Neural cell (in vitro differentiated cells): ENCODE measurements at regions not wholly inside any gene's neighbourhood (a gene's known extent, or its start where the extent isn't known, plus 50 kb on each side); places are given as distances from the start of the nearest gene placed in this dataset.

Experiments used
- H2AFZ ChIP-seq: fragments of 200-600, 300-800 bp; sonication (generic), shearing (Covaris generic); 2 replicates; pipeline ENCODE4 v1.6.0; 2014; ENCODE audit warnings: low read depth, mild to moderate bottlenecking, antibody characterized with exemption, low read length, moderate library complexity
- H3F3A ChIP-seq: fragments of 200-600 bp; shearing (Covaris generic); 2 replicates; pipeline ENCODE4 v1.6.1; 2016; ENCODE audit warnings: mild to moderate bottlenecking, moderate library complexity, mixed read lengths, antibody characterized with exemption, low read length; ENCODE audit not compliant: insufficient read depth, poor library complexity, severe bottlenecking
- H3K27ac ChIP-seq: fragments of 200-600, 300-800 bp; sonication (generic), shearing (Covaris generic); 2 replicates; pipeline ENCODE4 v1.5.1; 2014; ENCODE audit warnings: mild to moderate bottlenecking, low read length, moderate library complexity
- H3K27me3 ChIP-seq: fragments of 300-800, 200-600 bp; sonication (generic), shearing (Covaris generic); 2 replicates; pipeline ENCODE4 v1.6.0; 2014; ENCODE audit warnings: mild to moderate bottlenecking, low read depth, low read length, moderate library complexity; ENCODE audit not compliant: insufficient read depth
- H3K36me3 ChIP-seq: fragments of 300-800, 200-600 bp; sonication (generic), shearing (Covaris generic); 2 replicates; pipeline ENCODE4 v1.5.1; 2014; ENCODE audit warnings: mild to moderate bottlenecking, antibody characterized with exemption, low read length, moderate library complexity; ENCODE audit not compliant: insufficient read depth
- H3K4me2 ChIP-seq: fragments of 300-800, 200-600 bp; sonication (generic), shearing (Covaris generic); 2 replicates; pipeline ENCODE4 v1.6.0; 2014; ENCODE audit warnings: mild to moderate bottlenecking, low read length
- H3K4me3 ChIP-seq: fragments of 300-800, 200-600 bp; sonication (generic), shearing (Covaris generic); 2 replicates; pipeline ENCODE4 v1.5.1; 2014; ENCODE audit warnings: mild to moderate bottlenecking, low read length, moderate library complexity
- H3K79me2 ChIP-seq: fragments of 200-600 bp; shearing (Covaris generic); replicated peaks from 2 replicates; pipeline ENCODE4 v1.6.0; 2014; ENCODE audit warnings: mild to moderate bottlenecking, low read length, moderate library complexity; ENCODE audit not compliant: insufficient read depth
- H3K9ac ChIP-seq: fragments of 300-800, 200-600 bp; sonication (generic), shearing (Covaris generic); 2 replicates; pipeline ENCODE4 v1.6.1; 2016; ENCODE audit warnings: mild to moderate bottlenecking, low read length, mixed read lengths
- H3K9me2 ChIP-seq: fragments of 200-600 bp; shearing (Covaris generic); 2 replicates; pipeline ENCODE4 v1.6.1; 2016; ENCODE audit warnings: mild to moderate bottlenecking, low read length, mixed read lengths; ENCODE audit not compliant: insufficient read depth
- H3K9me3 ChIP-seq: fragments of 200-600, 300-800 bp; sonication (generic), shearing (Covaris generic); 2 replicates; pipeline ENCODE4 v1.6.1; 2016; ENCODE audit warnings: mild to moderate bottlenecking, mixed run types, low read length, moderate library complexity, mixed read lengths
- H4K20me1 ChIP-seq: fragments of 200-600 bp; shearing (Covaris generic); 2 replicates; pipeline ENCODE4 v1.6.1; 2016; ENCODE audit warnings: mild to moderate bottlenecking, mixed run types; ENCODE audit not compliant: insufficient read depth
- EP300 ChIP-seq: fragments of 450-650 bp; conservative IDR thresholded peaks from 2 replicates; pipeline ENCODE4 v1.6.1; 2014; ENCODE audit warnings: antibody characterized with exemption, mild to moderate bottlenecking, moderate library complexity; ENCODE audit not compliant: poor library complexity, severe bottlenecking
- EZH2 ChIP-seq: fragments of 200-600, 300-800 bp; shearing (Covaris generic), sonication (generic); IDR thresholded peaks from 2 replicates; pipeline ENCODE4 v1.6.1; 2014; ENCODE audit warnings: antibody characterized with exemption, low read length, borderline replicate concordance, mild to moderate bottlenecking; ENCODE audit not compliant: insufficient read depth, poor library complexity, severe bottlenecking
- MXI1 ChIP-seq: fragments of 450-650 bp; conservative IDR thresholded peaks from 2 replicates; pipeline ENCODE4 v1.6.1; 2014; ENCODE audit warnings: antibody characterized with exemption, mild to moderate bottlenecking; ENCODE audit not compliant: poor library complexity, severe bottlenecking
- POLR2AphosphoS5 ChIP-seq: IDR thresholded peaks from 2 replicates; pipeline ENCODE4 v1.6.1; 2012
- RAD21 ChIP-seq: fragments of 450-650 bp; conservative IDR thresholded peaks from 2 replicates; pipeline ENCODE4 v1.6.1; 2014; ENCODE audit warnings: antibody characterized with exemption, mild to moderate bottlenecking, moderate library complexity
- SMC3 ChIP-seq: fragments of 450-650 bp; conservative IDR thresholded peaks from 2 replicates; pipeline ENCODE4 v1.6.1; 2014; ENCODE audit warnings: antibody characterized with exemption, mild to moderate bottlenecking, moderate library complexity; ENCODE audit not compliant: poor library complexity
- TAF1 ChIP-seq: IDR thresholded peaks from 2 replicates; pipeline ENCODE4 v1.6.1; 2012; ENCODE audit warnings: low read depth
- TF ChIP-seq, protein P1 (sequence below): fragments of 450-650 bp; IDR thresholded peaks from 2 replicates; pipeline ENCODE4 v1.5.1; 2014; ENCODE audit warnings: antibody characterized with exemption, mild to moderate bottlenecking, moderate library complexity; ENCODE audit not compliant: poor library complexity, severe bottlenecking
- TF ChIP-seq, protein P2 (sequence below): IDR thresholded peaks from 2 replicates; pipeline ENCODE4 v1.6.1; 2012; ENCODE audit warnings: borderline replicate concordance

DNA sequence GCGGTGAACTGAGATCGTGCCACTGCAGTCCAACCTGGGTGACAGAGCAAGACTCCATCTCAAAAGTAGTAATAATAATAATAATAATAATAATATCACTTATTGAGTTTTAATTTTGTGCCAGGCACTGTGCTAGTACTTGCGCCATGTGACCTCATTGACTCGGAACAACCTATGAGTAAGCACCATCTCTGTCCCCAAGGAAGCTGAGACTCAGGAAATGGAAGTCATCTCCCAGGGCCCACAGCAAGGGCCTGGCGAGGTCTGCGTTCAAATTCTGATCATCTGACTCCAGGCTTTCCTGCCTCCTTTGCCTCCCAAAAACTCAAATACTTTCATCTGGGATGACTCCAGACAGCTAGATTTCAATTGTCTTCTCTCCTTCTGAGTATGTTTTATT, 162.9 kb downstream of the SEC14L1 start:
- Histone ChIP-seq H3K36me3 (no peaks in the 10 kb centered on the region), H4K20me1 (no peaks in the 10 kb centered on the region), H3K9ac (no peak overlapping the region), H3K9me2 (no peaks in the 10 kb centered on the region), H3K4me2 (no peak overlapping the region), H3K79me2 (no peaks in the 10 kb centered on the region), H3K4me3 (no peak overlapping the region), H2AFZ (no peak overlapping the region), H3K9me3 (no peaks in the 10 kb centered on the region), H3F3A (no peaks in the 10 kb centered on the region), H3K27me3 (no peaks in the 10 kb centered on the region), H3K27ac (no peak overlapping the region)
- TF ChIP-seq TAF1 (no peak), MXI1 (no peak), SMC3 (no peak), EP300 (no peak), EZH2 (no peak), POLR2AphosphoS5 (no peak), RAD21 (no peak)
- TF ChIP-seq, protein P1, sequence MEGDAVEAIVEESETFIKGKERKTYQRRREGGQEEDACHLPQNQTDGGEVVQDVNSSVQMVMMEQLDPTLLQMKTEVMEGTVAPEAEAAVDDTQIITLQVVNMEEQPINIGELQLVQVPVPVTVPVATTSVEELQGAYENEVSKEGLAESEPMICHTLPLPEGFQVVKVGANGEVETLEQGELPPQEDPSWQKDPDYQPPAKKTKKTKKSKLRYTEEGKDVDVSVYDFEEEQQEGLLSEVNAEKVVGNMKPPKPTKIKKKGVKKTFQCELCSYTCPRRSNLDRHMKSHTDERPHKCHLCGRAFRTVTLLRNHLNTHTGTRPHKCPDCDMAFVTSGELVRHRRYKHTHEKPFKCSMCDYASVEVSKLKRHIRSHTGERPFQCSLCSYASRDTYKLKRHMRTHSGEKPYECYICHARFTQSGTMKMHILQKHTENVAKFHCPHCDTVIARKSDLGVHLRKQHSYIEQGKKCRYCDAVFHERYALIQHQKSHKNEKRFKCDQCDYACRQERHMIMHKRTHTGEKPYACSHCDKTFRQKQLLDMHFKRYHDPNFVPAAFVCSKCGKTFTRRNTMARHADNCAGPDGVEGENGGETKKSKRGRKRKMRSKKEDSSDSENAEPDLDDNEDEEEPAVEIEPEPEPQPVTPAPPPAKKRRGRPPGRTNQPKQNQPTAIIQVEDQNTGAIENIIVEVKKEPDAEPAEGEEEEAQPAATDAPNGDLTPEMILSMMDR, result no peak
- TF ChIP-seq, protein P2, sequence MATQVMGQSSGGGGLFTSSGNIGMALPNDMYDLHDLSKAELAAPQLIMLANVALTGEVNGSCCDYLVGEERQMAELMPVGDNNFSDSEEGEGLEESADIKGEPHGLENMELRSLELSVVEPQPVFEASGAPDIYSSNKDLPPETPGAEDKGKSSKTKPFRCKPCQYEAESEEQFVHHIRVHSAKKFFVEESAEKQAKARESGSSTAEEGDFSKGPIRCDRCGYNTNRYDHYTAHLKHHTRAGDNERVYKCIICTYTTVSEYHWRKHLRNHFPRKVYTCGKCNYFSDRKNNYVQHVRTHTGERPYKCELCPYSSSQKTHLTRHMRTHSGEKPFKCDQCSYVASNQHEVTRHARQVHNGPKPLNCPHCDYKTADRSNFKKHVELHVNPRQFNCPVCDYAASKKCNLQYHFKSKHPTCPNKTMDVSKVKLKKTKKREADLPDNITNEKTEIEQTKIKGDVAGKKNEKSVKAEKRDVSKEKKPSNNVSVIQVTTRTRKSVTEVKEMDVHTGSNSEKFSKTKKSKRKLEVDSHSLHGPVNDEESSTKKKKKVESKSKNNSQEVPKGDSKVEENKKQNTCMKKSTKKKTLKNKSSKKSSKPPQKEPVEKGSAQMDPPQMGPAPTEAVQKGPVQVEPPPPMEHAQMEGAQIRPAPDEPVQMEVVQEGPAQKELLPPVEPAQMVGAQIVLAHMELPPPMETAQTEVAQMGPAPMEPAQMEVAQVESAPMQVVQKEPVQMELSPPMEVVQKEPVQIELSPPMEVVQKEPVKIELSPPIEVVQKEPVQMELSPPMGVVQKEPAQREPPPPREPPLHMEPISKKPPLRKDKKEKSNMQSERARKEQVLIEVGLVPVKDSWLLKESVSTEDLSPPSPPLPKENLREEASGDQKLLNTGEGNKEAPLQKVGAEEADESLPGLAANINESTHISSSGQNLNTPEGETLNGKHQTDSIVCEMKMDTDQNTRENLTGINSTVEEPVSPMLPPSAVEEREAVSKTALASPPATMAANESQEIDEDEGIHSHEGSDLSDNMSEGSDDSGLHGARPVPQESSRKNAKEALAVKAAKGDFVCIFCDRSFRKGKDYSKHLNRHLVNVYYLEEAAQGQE, result no peak

DNA sequence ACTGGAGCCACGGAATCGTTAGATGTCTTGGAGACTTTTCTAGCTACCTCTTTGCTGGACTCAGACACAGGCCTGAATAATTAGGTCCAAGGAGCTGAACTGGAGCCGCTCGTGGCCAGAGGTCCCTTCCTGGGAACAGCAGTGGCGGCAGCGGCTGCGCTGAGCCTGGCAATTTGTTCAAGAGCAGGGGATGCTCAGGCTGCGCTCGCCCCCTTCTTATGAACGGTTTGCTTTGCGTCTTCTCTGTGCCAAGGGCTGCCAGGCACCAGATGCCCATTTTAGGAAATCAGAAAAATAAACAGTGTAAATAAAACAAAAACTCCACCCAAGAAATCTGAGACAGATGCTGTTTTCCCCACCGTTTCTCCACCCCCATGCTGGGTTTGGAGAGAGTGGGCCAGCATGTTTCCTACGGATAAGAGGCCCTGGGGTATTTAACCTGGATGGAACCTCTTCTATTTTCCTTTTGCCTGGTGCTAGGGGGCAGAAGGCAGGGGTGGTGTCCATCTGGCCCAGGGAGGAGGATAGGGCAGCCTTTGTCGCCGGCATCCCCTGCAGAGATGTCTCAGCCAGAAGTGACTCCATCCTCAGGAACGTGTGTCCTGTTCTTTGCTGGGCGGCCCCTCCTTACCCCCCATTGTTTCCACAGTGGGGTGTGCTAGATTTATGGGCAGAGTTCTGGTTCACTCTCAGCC, 163.4 kb downstream of the SEC14L1 start:
- Histone ChIP-seq H3K4me2 (no peak overlapping the region), H3K27ac (no peak overlapping the region), H2AFZ (no peak overlapping the region), H3K4me3 (no peak overlapping the region), H3K36me3 (no peaks in the 10 kb centered on the region), H3K27me3 (no peaks in the 10 kb centered on the region), H3K9me2 (no peaks in the 10 kb centered on the region), H3K79me2 (no peaks in the 10 kb centered on the region), H3K9me3 (no peaks in the 10 kb centered on the region), H3F3A (no peaks in the 10 kb centered on the region), H4K20me1 (no peaks in the 10 kb centered on the region), H3K9ac (no peak overlapping the region)
- no peak for TF ChIP-seq RAD21
